NT2/D1 (cell line): ENCODE measurements at regions not wholly inside any gene's neighbourhood (a gene's known extent, or its start where the extent isn't known, plus 50 kb on each side); places are given as distances from the start of the nearest gene placed in this dataset.

Source experiments
- SUZ12 ChIP-seq: IDR thresholded peaks from 2 replicates; pipeline ENCODE4 v1.6.1; 2011; ENCODE audit not compliant: insufficient read length, insufficient read depth; ENCODE audit errors: extremely low read depth
- YY1 ChIP-seq: IDR thresholded peaks from 2 replicates; pipeline ENCODE4 v1.6.1; 2011; ENCODE audit not compliant: insufficient read length, insufficient read depth
- ZNF274 ChIP-seq: IDR thresholded peaks from 2 replicates; pipeline ENCODE4 v1.6.1; 2011; ENCODE audit warnings: mild to moderate bottlenecking, low read depth, low read length

GRCh38 chr2:52260904-52261303, 1229.0 kb upstream of the NRXN1 start:
- TF ChIP-seq YY1, result no peak
- TF ChIP-seq ZNF274, result no peak
- TF ChIP-seq SUZ12, result no peak
